HG03520 (cell line): ENCODE measurements at regions not wholly inside any gene's neighbourhood (a gene's known extent, or its start where the extent isn't known, plus 50 kb on each side); places are given as distances from the start of the nearest gene placed in this dataset.

Experiments
- ATAC-seq: cut with Tn5 transposase; IDR thresholded peaks from one replicate; pipeline ENCODE4 v1.9.1; 2021; ENCODE audit warnings: mild to moderate bottlenecking, moderate library complexity; ENCODE audit not compliant: unreplicated experiment

- no peak for ATAC-seq
Observed at GRCh38 chr6:166733900-166734299, 106.8 kb upstream of the RPS6KA2 start.

- no peak for ATAC-seq
Observed at GRCh38 chr6:166729658-166730057, 102.6 kb upstream of the RPS6KA2 start.

GRCh38 chr6:166728884-166729530 lies 102.0 kb upstream of the RPS6KA2 start:
- ATAC-seq: no peak

DNA sequence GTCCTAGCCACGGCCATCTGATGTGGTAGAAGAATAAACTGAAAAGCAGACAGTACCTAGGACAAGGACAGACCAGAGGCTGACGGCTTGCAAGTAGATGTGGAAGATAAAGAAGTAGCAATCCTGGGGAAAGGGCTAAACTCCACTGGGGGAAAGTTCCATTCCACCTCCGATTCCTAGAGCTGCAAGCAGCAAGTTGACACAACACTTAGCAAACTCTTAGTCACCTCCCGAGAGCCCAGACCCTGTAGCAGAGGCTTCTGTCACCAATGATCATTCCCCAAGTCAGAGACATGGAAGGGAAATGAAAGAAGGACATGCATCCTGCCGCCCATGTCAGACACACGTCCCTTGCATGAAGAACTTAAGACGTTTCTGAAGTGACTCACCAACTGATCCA lies 99.2 kb upstream of the RPS6KA2 start:
- ATAC-seq: no peak

DNA sequence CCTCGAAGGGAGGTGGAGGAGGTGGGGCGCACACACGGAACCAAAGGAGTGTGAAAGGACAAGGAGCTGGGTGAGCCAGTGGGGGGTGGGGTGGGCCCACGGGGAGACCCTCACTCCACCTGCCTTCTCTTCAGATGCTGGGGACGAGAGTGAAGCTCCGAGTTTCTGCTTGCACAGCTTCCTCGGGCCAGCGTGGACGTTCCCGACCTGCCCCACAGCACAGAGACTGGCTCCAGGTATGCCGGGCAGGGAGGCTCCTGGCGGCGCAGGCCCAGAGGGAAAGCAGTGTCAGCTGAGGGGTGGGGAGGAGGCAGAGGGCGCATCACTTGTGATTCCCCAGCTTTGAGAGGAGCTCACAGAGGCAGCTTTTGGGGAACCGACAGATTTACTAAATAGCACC lies 98.5 kb upstream of the RPS6KA2 start:
- ATAC-seq: no peak

DNA sequence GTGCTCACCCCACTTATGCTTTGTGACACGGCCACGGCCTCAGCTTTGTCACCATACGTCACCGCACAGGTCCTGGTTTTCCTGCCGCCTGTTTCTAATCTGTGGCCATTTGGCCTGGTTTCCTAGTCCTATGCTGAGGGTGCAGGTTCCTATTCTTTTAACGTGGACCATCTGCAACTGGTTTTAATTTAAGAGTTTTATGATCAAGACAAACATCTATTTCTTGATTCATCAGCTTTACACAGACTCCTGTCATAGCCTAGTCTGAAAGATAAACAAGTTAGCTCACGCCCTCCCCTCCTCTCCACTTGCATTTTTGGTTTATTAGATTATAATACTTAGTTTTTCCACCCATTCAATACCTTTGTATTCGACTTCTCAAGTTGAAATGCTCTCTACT lies 97.5 kb upstream of the RPS6KA2 start:
- no peak for ATAC-seq

DNA sequence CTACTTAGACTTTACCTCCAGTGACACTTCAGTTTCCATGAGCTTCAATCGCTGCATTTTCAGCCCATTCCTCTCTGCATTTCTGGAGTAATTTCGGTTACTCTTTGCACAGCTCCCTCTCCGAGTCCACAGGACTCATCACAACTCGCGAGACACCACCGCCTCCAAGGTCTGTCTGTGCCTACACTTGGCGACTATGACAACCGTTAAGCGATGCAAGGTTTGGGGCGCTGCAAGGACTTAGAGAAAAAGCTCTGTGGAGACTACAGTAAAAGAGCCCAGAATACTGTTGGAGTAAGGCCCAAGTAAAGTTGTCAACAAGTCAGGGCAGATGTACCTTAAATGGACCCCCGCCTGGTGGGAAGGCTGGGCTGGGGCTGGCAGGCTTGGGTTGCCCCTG lies 95.7 kb upstream of the RPS6KA2 start:
- no peak for ATAC-seq

- ATAC-seq: no peak
Observed at GRCh38 chr6:166721576-166721975, 94.5 kb upstream of the RPS6KA2 start.

GRCh38 chr6:166720856-166721255 lies 93.8 kb upstream of the RPS6KA2 start:
- ATAC-seq: no peak

DNA sequence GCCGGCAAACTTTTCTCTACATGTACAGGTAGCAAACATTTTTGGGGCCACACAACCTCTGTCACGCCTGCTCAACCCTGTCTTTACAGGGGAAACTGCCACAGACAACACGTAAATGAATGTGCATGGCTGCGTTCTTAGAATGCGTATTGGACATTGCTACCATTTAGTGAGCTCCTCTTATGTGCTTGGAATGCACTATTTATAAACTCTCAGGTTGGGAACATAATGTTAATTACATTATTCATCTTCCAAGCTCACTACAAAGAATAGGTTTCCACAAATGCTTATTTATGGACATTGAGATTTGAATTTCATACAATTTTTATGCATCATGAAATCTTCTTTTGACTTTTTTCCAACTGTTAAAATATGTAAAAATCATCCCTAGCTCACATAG lies 92.0 kb upstream of the RPS6KA2 start:
- ATAC-seq: no peak

GRCh38 chr6:166718516-166718915 lies 91.5 kb upstream of the RPS6KA2 start:
- no peak for ATAC-seq

- ATAC-seq: no peak
Observed at GRCh38 chr6:166716910-166717617, 90.0 kb upstream of the RPS6KA2 start.

GRCh38 chr6:166715992-166716391 lies 88.9 kb upstream of the RPS6KA2 start:
- no peak for ATAC-seq

DNA sequence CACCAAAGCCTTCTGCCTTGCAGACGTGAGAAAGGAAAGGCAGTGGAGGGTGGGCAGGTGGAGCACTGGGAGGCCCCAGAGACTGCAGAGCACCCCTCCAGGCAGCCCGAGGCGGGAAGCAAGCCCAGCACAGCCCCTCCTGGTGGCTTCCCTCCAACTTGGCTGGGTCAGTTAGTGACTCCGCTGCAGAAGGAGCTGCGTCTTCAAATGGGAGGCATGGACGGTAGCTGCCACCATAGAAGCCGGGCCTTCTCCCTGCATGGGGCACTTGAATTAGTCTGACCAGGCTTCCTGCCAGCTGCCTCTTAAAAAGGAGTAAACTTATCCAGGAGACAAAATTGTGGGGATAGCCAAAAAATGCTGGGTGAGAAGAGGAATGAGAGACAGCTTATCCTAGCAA lies 88.0 kb upstream of the RPS6KA2 start:
- ATAC-seq: no peak

GRCh38 chr6:166714581-166714980 lies 87.5 kb upstream of the RPS6KA2 start:
- no peak for ATAC-seq

DNA sequence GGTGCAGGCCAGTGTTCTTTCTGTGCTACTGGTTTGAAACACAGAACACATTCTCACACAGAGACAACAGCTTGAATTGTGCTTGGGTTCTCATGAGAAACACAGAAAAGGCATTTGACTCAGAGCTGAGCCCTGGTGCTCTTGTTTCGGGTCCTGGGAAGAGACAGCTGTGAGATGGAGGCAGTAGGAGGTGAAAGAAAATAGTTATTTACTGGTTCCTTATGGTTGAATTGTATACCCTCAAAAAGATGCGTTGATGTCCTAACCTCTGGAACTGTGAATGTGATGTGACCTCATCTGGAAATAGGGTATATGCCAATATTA lies 87.1 kb upstream of the RPS6KA2 start:
- no peak for ATAC-seq

DNA sequence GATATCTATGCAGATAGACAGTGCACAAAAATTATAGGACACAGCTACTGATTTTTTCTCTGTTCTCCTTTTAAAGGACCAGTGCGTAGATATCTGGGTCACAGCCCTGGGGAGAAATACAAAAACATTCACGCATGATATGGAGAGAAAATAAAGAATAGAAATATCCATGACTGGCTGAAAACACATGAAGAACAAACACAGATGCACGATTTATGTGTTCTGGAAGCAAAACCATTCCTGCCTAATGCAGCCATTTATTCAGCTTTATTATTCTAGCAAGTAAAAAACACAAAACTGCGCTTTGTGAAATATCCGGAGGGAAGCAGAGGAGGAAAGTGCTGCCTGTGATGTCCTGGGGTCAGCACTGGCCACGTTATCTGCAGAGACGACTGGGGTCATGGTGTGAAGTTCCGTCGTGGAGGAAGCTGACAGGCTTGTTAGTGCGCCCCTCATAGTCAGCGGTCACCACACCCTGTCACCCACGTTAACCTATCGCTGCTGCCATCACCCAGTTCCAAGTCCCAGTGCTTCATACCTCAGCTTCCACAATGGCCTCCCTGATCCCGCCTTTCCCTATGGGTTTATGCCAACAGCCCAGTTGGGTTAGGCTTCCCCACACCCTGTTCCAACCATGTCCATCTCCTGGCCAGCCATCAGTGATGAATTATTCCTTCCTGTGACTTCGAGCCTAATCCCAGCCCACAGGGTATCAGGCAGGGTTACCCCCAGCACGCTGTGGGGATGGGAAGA lies 86.6 kb upstream of the RPS6KA2 start:
- no peak for ATAC-seq

DNA sequence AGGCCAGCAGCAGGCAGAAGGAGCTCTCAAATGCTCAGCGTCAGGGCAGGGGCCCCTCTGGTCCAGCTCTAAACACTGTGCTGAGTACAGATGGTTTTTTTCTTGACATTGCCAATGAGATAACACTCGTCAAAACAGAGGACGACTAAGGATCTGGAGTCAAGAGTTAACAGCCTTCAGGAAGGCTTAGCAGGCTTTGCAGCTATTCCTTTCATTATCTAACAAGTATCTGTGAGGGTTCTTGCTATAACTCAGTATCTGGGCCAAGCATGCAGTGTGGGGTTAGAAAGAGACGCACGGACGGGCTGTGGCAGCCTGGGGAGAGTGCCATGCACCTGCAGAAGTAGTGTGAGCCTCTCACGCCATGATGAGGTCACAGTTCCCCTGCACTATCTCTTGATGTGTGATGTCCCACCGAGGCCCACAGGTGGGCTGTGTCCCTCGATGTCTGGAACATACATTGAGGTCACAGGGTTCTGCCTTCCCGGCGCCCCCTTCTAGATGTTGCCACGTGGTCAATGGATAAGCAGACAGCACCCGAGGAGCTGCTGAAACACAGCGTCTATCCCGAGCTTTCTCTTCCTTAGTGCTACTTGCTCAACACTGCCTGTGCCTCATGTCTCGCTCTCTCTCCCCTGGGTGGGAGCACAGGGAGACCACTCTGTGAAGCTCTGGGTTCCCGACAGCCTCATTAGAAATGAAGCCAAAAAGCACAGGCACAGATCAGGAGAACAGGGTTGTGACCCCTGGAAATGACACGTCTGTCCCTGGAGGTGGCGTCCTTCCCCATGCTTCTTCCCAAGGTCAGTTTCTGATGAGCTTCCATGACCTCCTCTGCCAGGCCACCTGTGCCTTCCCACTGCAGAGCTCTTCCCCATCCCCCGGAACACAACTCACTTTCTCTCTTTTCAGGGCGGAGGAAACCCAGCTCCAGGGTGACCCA lies 85.5 kb upstream of the RPS6KA2 start:
- no peak for ATAC-seq

GRCh38 chr6:166710084-166710483 lies 83.0 kb upstream of the RPS6KA2 start:
- no peak for ATAC-seq

GRCh38 chr6:166708460-166708859 lies 81.4 kb upstream of the RPS6KA2 start:
- ATAC-seq: no peak

DNA sequence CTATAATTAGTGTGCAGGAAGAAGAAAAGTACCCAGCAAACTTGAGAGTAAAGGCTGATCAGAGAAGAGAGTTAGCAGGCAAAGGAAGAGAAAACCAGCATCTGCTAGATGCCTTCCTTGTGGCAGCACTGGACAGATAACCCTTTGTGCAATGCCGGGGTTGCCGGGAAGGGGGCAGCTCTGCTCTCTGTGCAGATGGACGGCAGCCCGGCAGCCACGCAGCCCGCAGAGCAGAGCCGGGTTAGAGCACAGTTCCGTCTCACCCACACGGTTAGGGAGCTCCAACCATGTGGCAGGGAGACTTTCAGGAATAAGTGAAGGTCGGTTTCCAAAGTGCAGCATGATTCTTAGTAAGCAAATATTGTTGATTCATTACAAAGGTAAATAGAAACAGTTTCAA lies 80.0 kb upstream of the RPS6KA2 start:
- no peak for ATAC-seq
